ENCODE measurements at regions not wholly inside any gene's neighbourhood (a gene's known extent, or its start where the extent isn't known, plus 50 kb on each side); places are given as distances from the start of the nearest gene placed in this dataset.

- 15 to 34% (median 26%) methylated on average over 1 of the region's 1 CpG for WGBS, 5 donors
- no peak for DNase-seq
- no peaks in the 10 kb centered on the region for H3K4me1 ChIP-seq
- no peaks in the 10 kb centered on the region for H3K27me3 ChIP-seq
- no peak overlapping the region for H3K4me3 ChIP-seq
- H3K27ac ChIP-seq: no peak overlapping the region
- H3K36me3 ChIP-seq: no peaks in the 10 kb centered on the region
- intact Hi-C loops (cut with DNase I; ENCODE audit: low total_unique reads): no loop called here
- no peak for TF ChIP-seq EP300 (IDR thresholded peaks at IDR 0.05)
- no peak for TF ChIP-seq POLR2A (IDR thresholded peaks at IDR 0.05)
- TF ChIP-seq CTCF (IDR thresholded peaks at IDR 0.05): no peak
- TF ChIP-seq POLR2AphosphoS5 (IDR thresholded peaks at IDR 0.05): no peak
- H3K9me3 ChIP-seq: no peaks in the 10 kb centered on the region
Measured at GRCh38 chr3:118400886-118401285, 633.8 kb downstream of the IGSF11 start.

- TF ChIP-seq POLR2A (IDR thresholded peaks at IDR 0.05) (no peak), POLR2AphosphoS5 (IDR thresholded peaks at IDR 0.05) (no peak), EP300 (IDR thresholded peaks at IDR 0.05) (no peak), CTCF (IDR thresholded peaks at IDR 0.05) (no peak)
- no peaks in the 10 kb centered on the region for H3K9me3 ChIP-seq
- no peak overlapping the region for H3K4me3 ChIP-seq
- H3K4me1 ChIP-seq: no peaks in the 10 kb centered on the region
- H3K36me3 ChIP-seq: no peaks in the 10 kb centered on the region
- no peaks in the 10 kb centered on the region for H3K27me3 ChIP-seq
- no peak overlapping the region for H3K27ac ChIP-seq
- DNase-seq: no peak
- intact Hi-C loops (cut with DNase I; ENCODE audit: low total_unique reads): no loop called here
Measured at GRCh38 chr3:118401887-118402286, 632.8 kb downstream of the IGSF11 start.

GRCh38 chr3:118402971-118403370 lies 631.7 kb downstream of the IGSF11 start:
- no peaks in the 10 kb centered on the region for H3K36me3 ChIP-seq
- no peaks in the 10 kb centered on the region for H3K4me1 ChIP-seq
- 81 to 93% (median 91%) methylated on average over 1 of the region's 1 CpG for WGBS, 5 donors
- H3K27me3 ChIP-seq: no peaks in the 10 kb centered on the region
- TF ChIP-seq CTCF (IDR thresholded peaks at IDR 0.05) (no peak), POLR2A (IDR thresholded peaks at IDR 0.05) (no peak), POLR2AphosphoS5 (IDR thresholded peaks at IDR 0.05) (no peak), EP300 (IDR thresholded peaks at IDR 0.05) (no peak)
- no peaks in the 10 kb centered on the region for H3K9me3 ChIP-seq
- DNase-seq: no peak
- H3K4me3 ChIP-seq: no peak overlapping the region
- H3K27ac ChIP-seq: no peak overlapping the region
- intact Hi-C loops (cut with DNase I; ENCODE audit: low total_unique reads): no loop called here

GRCh38 chr3:118406562-118406961 lies 628.1 kb downstream of the IGSF11 start:
- H3K27me3 ChIP-seq: no peaks in the 10 kb centered on the region
- 76 to 90% (median 87%) methylated on average over 2 of the region's 2 CpGs for WGBS, 5 donors
- H3K4me1 ChIP-seq: no peaks in the 10 kb centered on the region
- H3K9me3 ChIP-seq: no peaks in the 10 kb centered on the region
- no peak for TF ChIP-seq EP300 (IDR thresholded peaks at IDR 0.05)
- no peak for TF ChIP-seq POLR2A (IDR thresholded peaks at IDR 0.05)
- TF ChIP-seq POLR2AphosphoS5 (IDR thresholded peaks at IDR 0.05): no peak
- no peak for TF ChIP-seq CTCF (IDR thresholded peaks at IDR 0.05)
- intact Hi-C loops (cut with DNase I; ENCODE audit: low total_unique reads): no loop called here
- DNase-seq: no peak
- H3K36me3 ChIP-seq: no peaks in the 10 kb centered on the region
- no peak overlapping the region for H3K4me3 ChIP-seq
- H3K27ac ChIP-seq: no peak overlapping the region

GRCh38 chr3:118408431-118408830 lies 626.2 kb downstream of the IGSF11 start:
- H3K4me3 ChIP-seq: no peak overlapping the region

More at GRCh38 chr3:118408431-118408830, 626.2 kb downstream of the IGSF11 start:
- no peak for DNase-seq
- H3K4me1 ChIP-seq: no peaks in the 10 kb centered on the region
- intact Hi-C loops (cut with DNase I; ENCODE audit: low total_unique reads): no loop called here
- H3K9me3 ChIP-seq: peaks cover 0 to 5% (median 2%) of the 10 kb centered on the region in 4 donors
- no peak overlapping the region for H3K27ac ChIP-seq
- no peaks in the 10 kb centered on the region for H3K36me3 ChIP-seq
- H3K27me3 ChIP-seq: no peaks in the 10 kb centered on the region
- TF ChIP-seq POLR2A (IDR thresholded peaks at IDR 0.05): no peak
- no peak for TF ChIP-seq CTCF (IDR thresholded peaks at IDR 0.05)
- no peak for TF ChIP-seq EP300 (IDR thresholded peaks at IDR 0.05)
